PFSK-1 (cell line): ENCODE measurements at regions not wholly inside any gene's neighbourhood (a gene's known extent, or its start where the extent isn't known, plus 50 kb on each side); places are given as distances from the start of the nearest gene placed in this dataset.

ENCODE experiments used
- FOXP2 ChIP-seq: optimal IDR thresholded peaks from 2 replicates; pipeline ENCODE3; 2011; ENCODE audit warnings: borderline replicate concordance, control low read depth, inconsistent platforms; ENCODE audit not compliant: insufficient read depth; ENCODE audit errors: extremely low read length, extremely low read depth
- POLR2AphosphoS5 ChIP-seq: IDR thresholded peaks from 2 replicates; pipeline ENCODE4 v1.6.1; 2012; ENCODE audit warnings: low read depth, mild to moderate bottlenecking, control low read depth, low read length, moderate library complexity
- REST ChIP-seq, 2 experiments: IDR thresholded peaks; 2 replicates each; pipeline versions ENCODE4 v1.6.1 to v1.8.0; 2011 to 2012; ENCODE audit warnings: low read depth in 2 of 2, low read length in 2 of 2, control low read depth in 1 of 2, inconsistent platforms in 1 of 2, mild to moderate bottlenecking in 1 of 2, moderate library complexity in 1 of 2; ENCODE audit not compliant: insufficient read depth in 1 of 2
- SIN3A ChIP-seq: IDR thresholded peaks from 2 replicates; pipeline ENCODE4 v1.6.1; 2012; ENCODE audit warnings: mild to moderate bottlenecking, low read length, moderate library complexity, borderline replicate concordance; ENCODE audit not compliant: insufficient read depth
- TAF1 ChIP-seq: IDR thresholded peaks from 2 replicates; pipeline ENCODE4 v1.6.1; 2012; ENCODE audit warnings: low read length, control low read depth, borderline replicate concordance; ENCODE audit not compliant: insufficient read depth

- TF ChIP-seq SIN3A (no peak), REST (IDR thresholded peaks at IDR 0.05; ENCODE audit: insufficient read depth in 1 of 2, low read depth in 2 of 2, low read length in 2 of 2) (no peak), FOXP2 (no peak), TAF1 (no peak), POLR2AphosphoS5 (no peak)
Measured at GRCh38 chr15:39094116-39094515, 486.8 kb upstream of the THBS1 start.

GRCh38 chr15:39095218-39095879, 485.5 kb upstream of the THBS1 start:
- TF ChIP-seq POLR2AphosphoS5 (no peak), TAF1 (no peak), REST (IDR thresholded peaks at IDR 0.05; ENCODE audit: insufficient read depth in 1 of 2, low read depth in 2 of 2, low read length in 2 of 2) (no peak), SIN3A (no peak), FOXP2 (no peak)

- no peak for TF ChIP-seq SIN3A
- TF ChIP-seq REST (IDR thresholded peaks at IDR 0.05; ENCODE audit: insufficient read depth in 1 of 2, low read depth in 2 of 2, low read length in 2 of 2), result no peak
- no peak for TF ChIP-seq FOXP2
- TF ChIP-seq TAF1, result no peak
- TF ChIP-seq POLR2AphosphoS5, result no peak
Measured at GRCh38 chr15:39096608-39097205, 484.2 kb upstream of the THBS1 start.

- TF ChIP-seq SIN3A (no peak), FOXP2 (no peak), REST (IDR thresholded peaks at IDR 0.05; ENCODE audit: insufficient read depth in 1 of 2, low read depth in 2 of 2, low read length in 2 of 2) (no peak), POLR2AphosphoS5 (no peak), TAF1 (no peak)
Measured at GRCh38 chr15:39099524-39099923, 481.4 kb upstream of the THBS1 start.
